K562 (cell line): ENCODE measurements at regions not wholly inside any gene's neighbourhood (a gene's known extent, or its start where the extent isn't known, plus 50 kb on each side); places are given as distances from the start of the nearest gene placed in this dataset.

Source experiments
- CXXC5 ChIP-seq: fragments of 250-450 bp; sonication (Bioruptor Pico); IDR thresholded peaks from 2 replicates; pipeline ENCODE4 v1.8.0; 2022; ENCODE audit warnings: inconsistent platforms, mild to moderate bottlenecking, moderate library complexity
- GABPA ChIP-seq: fragments of 200-800 bp; sonication (Bioruptor generic); conservative IDR thresholded peaks from 2 replicates; pipeline ENCODE4 v1.6.1; 2016; ENCODE audit warnings: low read depth, missing genetic modification characterization, missing compliant biosample characterization
- GATA2 ChIP-seq: sonication (generic); formaldehyde crosslinking; IDR thresholded peaks from 2 replicates; pipeline ENCODE4 v1.4.0; 2020; ENCODE audit warnings: mild to moderate bottlenecking, missing genetic modification reagents
- MAFK ChIP-seq: IDR thresholded peaks from 2 replicates; pipeline ENCODE4 v1.6.1; 2011; ENCODE audit warnings: low read length, improper control_type of control experiment
- MEF2A ChIP-seq: IDR thresholded peaks from 2 replicates; pipeline ENCODE4 v1.6.1; 2011; ENCODE audit warnings: low read depth, mild to moderate bottlenecking, low read length, moderate library complexity; ENCODE audit not compliant: control insufficient read depth
- MYNN ChIP-seq, 2 experiments: sonication (generic); formaldehyde crosslinking in 1 of 2; IDR thresholded peaks; 2 replicates each; pipeline versions ENCODE4 v1.5.0 to v1.6.1; 2016 to 2020; ENCODE audit warnings: antibody characterized with exemption in 1 of 2, missing genetic modification reagents in 1 of 2
- NR1H2 ChIP-seq: sonication (generic); formaldehyde crosslinking; IDR thresholded peaks from 2 replicates; pipeline ENCODE4 v1.4.0; 2020; ENCODE audit warnings: mild to moderate bottlenecking, missing genetic modification reagents
- POLR2AphosphoS5 ChIP-seq: IDR thresholded peaks from 2 replicates; pipeline ENCODE4 v1.6.1; 2011; ENCODE audit warnings: mild to moderate bottlenecking, low read depth, low read length, moderate library complexity; ENCODE audit not compliant: control insufficient read depth, insufficient read depth
- SP2 ChIP-seq: IDR thresholded peaks from 2 replicates; pipeline ENCODE4 v1.6.1; 2011; ENCODE audit warnings: mild to moderate bottlenecking, low read depth, low read length, moderate library complexity; ENCODE audit not compliant: poor library complexity, severe bottlenecking; ENCODE audit errors: extremely low read depth
- ZBTB17 ChIP-seq: fragments of 450-650 bp; formaldehyde crosslinking; IDR thresholded peaks from 2 replicates; pipeline ENCODE4 v1.4.0; 2020; ENCODE audit warnings: mild to moderate bottlenecking
- ZMIZ1 ChIP-seq, 2 experiments: fragments of 150-350 bp in 1 of 2; IDR thresholded peaks; 2 replicates each; pipeline ENCODE4 v1.6.1; 2012 to 2016; ENCODE audit warnings: low read depth in 2 of 2, low read length in 2 of 2, mild to moderate bottlenecking in 1 of 2, moderate library complexity in 1 of 2
- TF ChIP-seq, protein P1 (sequence below): sonication (generic); formaldehyde crosslinking; IDR thresholded peaks from 2 replicates; pipeline ENCODE4 v1.9.0; 2022; ENCODE audit warnings: mild to moderate bottlenecking, missing genetic modification reagents
- TF ChIP-seq, protein P2 (sequence below), 3 experiments: IDR thresholded peaks in 2 of 3; conservative IDR thresholded peaks in 1 of 3; 2 replicates each; pipeline ENCODE4 v1.5.1; 2011 to 2012; ENCODE audit warnings: low read length in 3 of 3, mild to moderate bottlenecking in 3 of 3, control low read depth in 2 of 3, improper control_type of control experiment in 1 of 3, inconsistent platforms in 1 of 3, low read depth in 1 of 3, mixed read lengths in 1 of 3, moderate library complexity in 1 of 3; ENCODE audit not compliant: insufficient read depth in 2 of 3

- TF ChIP-seq, protein P1, sequence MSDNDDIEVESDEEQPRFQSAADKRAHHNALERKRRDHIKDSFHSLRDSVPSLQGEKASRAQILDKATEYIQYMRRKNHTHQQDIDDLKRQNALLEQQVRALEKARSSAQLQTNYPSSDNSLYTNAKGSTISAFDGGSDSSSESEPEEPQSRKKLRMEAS (CRISPR knock-in tag), result no peak
- no peak for TF ChIP-seq POLR2AphosphoS5
- TF ChIP-seq CXXC5, result no peak
- no peak for TF ChIP-seq ZMIZ1 (IDR thresholded peaks at IDR 0.05; ENCODE audit: low read depth in 2 of 2, low read length in 2 of 2)
- TF ChIP-seq, protein P2, sequence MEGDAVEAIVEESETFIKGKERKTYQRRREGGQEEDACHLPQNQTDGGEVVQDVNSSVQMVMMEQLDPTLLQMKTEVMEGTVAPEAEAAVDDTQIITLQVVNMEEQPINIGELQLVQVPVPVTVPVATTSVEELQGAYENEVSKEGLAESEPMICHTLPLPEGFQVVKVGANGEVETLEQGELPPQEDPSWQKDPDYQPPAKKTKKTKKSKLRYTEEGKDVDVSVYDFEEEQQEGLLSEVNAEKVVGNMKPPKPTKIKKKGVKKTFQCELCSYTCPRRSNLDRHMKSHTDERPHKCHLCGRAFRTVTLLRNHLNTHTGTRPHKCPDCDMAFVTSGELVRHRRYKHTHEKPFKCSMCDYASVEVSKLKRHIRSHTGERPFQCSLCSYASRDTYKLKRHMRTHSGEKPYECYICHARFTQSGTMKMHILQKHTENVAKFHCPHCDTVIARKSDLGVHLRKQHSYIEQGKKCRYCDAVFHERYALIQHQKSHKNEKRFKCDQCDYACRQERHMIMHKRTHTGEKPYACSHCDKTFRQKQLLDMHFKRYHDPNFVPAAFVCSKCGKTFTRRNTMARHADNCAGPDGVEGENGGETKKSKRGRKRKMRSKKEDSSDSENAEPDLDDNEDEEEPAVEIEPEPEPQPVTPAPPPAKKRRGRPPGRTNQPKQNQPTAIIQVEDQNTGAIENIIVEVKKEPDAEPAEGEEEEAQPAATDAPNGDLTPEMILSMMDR (IDR thresholded peaks at IDR 0.05 in 2 of 3, conservative IDR thresholded peaks at IDR 0.05 in 1 of 3; ENCODE audit: insufficient read depth in 2 of 3, low read depth in 1 of 3, low read length in 3 of 3), result no peak
- TF ChIP-seq ZBTB17 (CRISPR knock-in tag), result no peak
- no peak for TF ChIP-seq MAFK
- no peak for TF ChIP-seq GABPA (tag)
- no peak for TF ChIP-seq MEF2A
- no peak for TF ChIP-seq GATA2
- TF ChIP-seq NR1H2, result no peak
- TF ChIP-seq MYNN (IDR thresholded peaks at IDR 0.05), result no peak
- no peak for TF ChIP-seq MYNN (CRISPR knock-in tag; IDR thresholded peaks at IDR 0.05)
- TF ChIP-seq SP2, result no peak
These were observed 119.4 kb upstream of the FOXD4L5 start for GRCh38 chr9:65404232-65405006.
